Esophagus (tissue), 2 donors: ENCODE measurements at regions not wholly inside any gene's neighbourhood (a gene's known extent, or its start where the extent isn't known, plus 50 kb on each side); places are given as distances from the start of the nearest gene placed in this dataset.

Experiments
- H3K27ac ChIP-seq, 2 donors: one replicate each; pipeline ENCODE4 v1.5.1; 2013; ENCODE audit warnings: low read depth in 2 of 2, mild to moderate bottlenecking in 2 of 2, inconsistent platforms in 1 of 2, low read length in 1 of 2, moderate library complexity in 1 of 2
- H3K27me3 ChIP-seq, 2 donors: one replicate each; pipeline ENCODE4 v1.6.1; 2013; ENCODE audit warnings: low read length in 2 of 2, control low read depth in 1 of 2, mild to moderate bottlenecking in 1 of 2; ENCODE audit not compliant: insufficient read depth in 2 of 2, control insufficient read depth in 1 of 2
- H3K36me3 ChIP-seq, 2 donors: one replicate each; pipeline ENCODE4 v1.6.1; 2013; ENCODE audit warnings: low read length in 1 of 2; ENCODE audit not compliant: control insufficient read depth in 2 of 2, insufficient read depth in 2 of 2
- H3K4me1 ChIP-seq, 2 donors: one replicate each; pipeline ENCODE4 v1.6.1; 2013; ENCODE audit warnings: low read length in 1 of 2; ENCODE audit not compliant: control insufficient read depth in 2 of 2, insufficient read depth in 2 of 2
- H3K4me3 ChIP-seq, 2 donors: one replicate each; pipeline ENCODE4 v1.5.1; 2013; ENCODE audit warnings: low read length in 2 of 2, mild to moderate bottlenecking in 2 of 2, low read depth in 1 of 2, moderate library complexity in 1 of 2
- H3K9me3 ChIP-seq, 2 donors: one replicate each; pipeline ENCODE4 v1.6.1; 2013; ENCODE audit warnings: mild to moderate bottlenecking in 2 of 2, low read depth in 1 of 2, low read length in 1 of 2, moderate library complexity in 1 of 2; ENCODE audit not compliant: control insufficient read depth in 2 of 2, insufficient read depth in 1 of 2
- WGBS, 2 donors: extraction: QIAGEN DNeasy Blood & Tissue Kit; methylation state at CpG; one replicate each; pipeline ENCODE4 v1.1.7; 2013; 5-methylcytosine and 5-hydroxymethylcytosine counted together
- donor health status: healthy with polysubstance abuse.
- donor health status: Bipolar disorder and iron deficiency.

DNA sequence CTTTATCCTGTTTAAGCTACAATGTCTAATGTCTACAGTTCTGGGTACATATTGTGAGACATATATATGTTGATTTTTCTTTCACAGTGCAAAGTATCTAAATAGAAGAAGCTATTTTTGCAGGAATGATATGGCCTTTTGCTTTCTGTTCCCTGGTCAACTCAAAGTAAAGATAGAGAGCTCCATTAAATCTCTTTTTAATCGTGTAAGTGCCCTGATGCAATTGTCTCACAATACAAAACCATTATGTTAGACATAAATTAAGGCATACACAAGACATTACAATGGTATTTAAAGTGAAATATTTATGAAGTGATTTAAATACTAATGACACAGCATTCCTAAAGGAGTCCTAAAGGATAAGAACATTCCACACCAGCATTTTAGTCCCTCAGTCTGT, 1559.7 kb upstream of the AGA start:
- Histone ChIP-seq H3K4me3 (no peak overlapping the region), H3K4me1 (no peaks in the 10 kb centered on the region), H3K36me3 (no peaks in the 10 kb centered on the region), H3K27ac (no peak overlapping the region), H3K9me3 (no peaks in the 10 kb centered on the region), H3K27me3 (no peaks in the 10 kb centered on the region)
- WGBS, 2 donors = 61 to 71% methylated on average over 1 of the region's 1 CpG

DNA sequence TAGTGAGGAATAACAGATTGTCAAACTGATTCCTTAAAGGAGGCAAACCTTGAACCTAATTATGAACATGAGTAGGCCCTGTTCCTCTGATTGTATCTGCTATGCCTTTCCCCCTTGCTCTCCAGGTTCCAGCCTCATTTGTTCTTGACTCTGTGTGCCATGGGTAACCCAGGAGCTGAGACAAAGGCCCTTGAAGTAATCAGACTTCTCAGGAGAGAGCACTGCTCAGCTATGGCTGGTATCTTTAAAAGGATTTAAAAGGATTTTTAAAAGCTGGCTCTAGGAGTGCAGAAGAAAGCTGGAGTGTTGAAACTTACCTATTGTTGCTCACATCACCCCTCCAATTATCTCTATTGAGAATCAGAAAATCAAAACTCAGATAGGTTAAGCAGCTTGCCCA, 1565.5 kb upstream of the AGA start:
- H3K27me3 ChIP-seq = no peaks in the 10 kb centered on the region
- no peaks in the 10 kb centered on the region for H3K4me1 ChIP-seq
- H3K36me3 ChIP-seq = no peaks in the 10 kb centered on the region
- no peak overlapping the region for H3K27ac ChIP-seq
- no peaks in the 10 kb centered on the region for H3K9me3 ChIP-seq
- H3K4me3 ChIP-seq = no peak overlapping the region

DNA sequence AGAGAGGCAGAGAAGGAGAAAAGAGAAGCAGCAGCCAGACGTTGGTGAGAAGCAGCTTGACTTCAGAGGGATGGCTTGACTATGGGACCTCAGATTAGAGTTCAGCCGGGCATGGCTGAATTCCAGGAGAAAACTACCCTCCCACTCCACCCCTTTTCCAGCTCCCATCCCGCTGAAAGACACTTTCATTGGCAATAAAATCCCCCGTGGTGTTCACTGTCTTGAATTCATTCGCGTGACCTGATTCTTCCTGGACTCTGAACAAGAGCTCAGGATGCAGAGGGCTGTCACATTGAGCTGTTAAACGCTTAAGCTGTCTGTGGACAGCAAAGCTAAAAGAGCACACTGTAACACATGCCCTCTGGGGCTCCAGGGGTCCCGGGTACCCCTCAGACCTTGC, 1575.3 kb upstream of the AGA start:
- Histone ChIP-seq H3K9me3 (peaks cover 0 to 3% of the 10 kb centered on the region in 2 donors), H3K27me3 (no peaks in the 10 kb centered on the region), H3K27ac (no peak overlapping the region), H3K4me1 (no peaks in the 10 kb centered on the region), H3K4me3 (no peak overlapping the region), H3K36me3 (no peaks in the 10 kb centered on the region)
- 84 to 87% methylated on average over 8 of the region's 8 CpGs for WGBS, 2 donors

DNA sequence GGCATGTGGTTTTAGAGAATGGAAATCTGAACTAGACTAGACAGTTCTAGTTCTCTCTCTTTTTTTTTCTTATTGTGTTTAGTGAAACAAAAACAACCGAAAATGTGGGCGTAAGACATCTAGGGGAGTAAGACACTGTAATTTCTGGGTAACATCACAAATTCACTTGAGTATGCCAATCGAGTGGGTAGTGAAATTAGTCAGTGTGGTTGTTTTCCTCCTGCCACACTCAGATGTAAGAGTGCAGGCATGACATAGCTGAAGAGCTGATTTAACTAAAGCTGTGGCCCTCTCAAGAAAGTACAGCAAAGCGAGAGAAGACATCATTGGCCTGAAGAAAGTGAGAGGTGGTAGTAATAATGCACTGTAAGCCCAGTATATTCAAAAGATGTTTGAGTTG, 1585.3 kb upstream of the AGA start:
- WGBS, 2 donors = 76 to 83% methylated on average over 4 of the region's 4 CpGs
- no peaks in the 10 kb centered on the region for H3K4me1 ChIP-seq

DNA sequence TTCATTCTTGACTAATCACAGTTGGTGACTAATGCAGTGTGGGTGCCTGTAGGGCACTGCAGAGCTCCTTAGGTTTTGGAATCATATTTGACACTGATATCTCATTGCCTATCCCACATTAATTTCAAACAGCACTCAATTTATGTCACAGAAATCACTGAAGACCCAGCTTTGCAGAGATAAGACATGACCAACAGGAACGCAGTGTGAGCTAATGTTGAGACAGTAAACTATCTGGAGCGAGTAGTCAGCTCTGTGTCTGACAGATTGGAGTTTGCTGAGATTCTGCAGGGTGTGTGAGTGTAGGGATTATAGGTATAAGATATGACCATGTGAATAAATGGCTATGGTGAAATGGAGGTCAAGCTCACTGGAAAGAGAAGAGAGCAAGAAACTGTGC, 1586.1 kb upstream of the AGA start:
- Histone ChIP-seq H3K4me3 (no peak overlapping the region), H3K9me3 (peaks cover 0 to 4% of the 10 kb centered on the region in 2 donors), H3K4me1 (no peaks in the 10 kb centered on the region), H3K27me3 (no peaks in the 10 kb centered on the region), H3K27ac (no peak overlapping the region), H3K36me3 (no peaks in the 10 kb centered on the region)
- 57 to 65% methylated on average over 2 of the region's 2 CpGs for WGBS, 2 donors

More for the DNA sequence above, 1585.3 kb upstream of the AGA start:
- Histone ChIP-seq H3K4me3 (no peak overlapping the region), H3K9me3 (peaks cover 0 to 4% of the 10 kb centered on the region in 2 donors), H3K36me3 (no peaks in the 10 kb centered on the region), H3K27ac (no peak overlapping the region), H3K27me3 (no peaks in the 10 kb centered on the region)

DNA sequence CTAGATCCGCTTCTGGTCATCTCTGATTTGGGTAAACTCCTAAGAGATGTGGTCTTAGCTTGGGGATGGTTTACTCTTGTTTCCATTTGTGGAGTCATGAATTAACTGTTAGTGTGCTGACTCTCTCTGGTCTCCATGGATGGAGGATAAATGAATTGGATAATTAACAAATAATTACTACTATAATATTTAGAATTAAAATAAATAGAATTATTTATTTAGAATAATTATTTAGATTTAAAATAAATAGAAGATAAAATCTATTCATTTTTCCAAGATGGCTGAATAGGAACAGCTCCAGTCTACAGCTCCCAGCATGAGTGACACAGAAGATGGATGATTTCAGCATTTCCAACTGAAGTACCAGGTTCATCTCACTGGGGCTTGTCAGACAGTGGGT, 1587.4 kb upstream of the AGA start:
- H3K4me3 ChIP-seq = no peak overlapping the region
- H3K27me3 ChIP-seq = no peaks in the 10 kb centered on the region
- no peaks in the 10 kb centered on the region for H3K4me1 ChIP-seq
- no peaks in the 10 kb centered on the region for H3K36me3 ChIP-seq
- H3K9me3 ChIP-seq = peaks cover 0 to 4% of the 10 kb centered on the region in 2 donors
- 69 to 74% methylated on average over 1 of the region's 1 CpG for WGBS, 2 donors
- H3K27ac ChIP-seq = no peak overlapping the region

DNA sequence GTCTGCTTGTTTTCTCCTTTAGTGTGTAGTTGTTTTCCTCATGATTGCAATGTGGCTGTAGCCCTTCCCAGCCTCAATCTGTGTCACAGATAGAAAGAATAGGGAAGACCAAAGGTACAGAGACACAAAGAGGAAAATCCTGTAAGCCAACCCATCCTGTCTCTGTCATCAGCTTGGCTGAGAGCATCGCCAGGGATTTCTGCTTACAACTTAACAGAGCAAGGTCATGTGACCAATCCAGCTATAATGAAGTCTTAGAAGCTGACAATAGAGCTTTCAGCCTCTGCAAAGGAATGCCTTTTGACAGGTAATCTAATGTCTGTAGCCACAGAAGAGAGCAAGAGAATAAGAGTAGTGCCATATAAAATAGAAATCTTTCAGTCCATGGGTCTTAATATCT, 1598.0 kb upstream of the AGA start:
- Histone ChIP-seq H3K27ac (no peak overlapping the region), H3K4me1 (no peaks in the 10 kb centered on the region), H3K9me3 (no peaks in the 10 kb centered on the region), H3K27me3 (no peaks in the 10 kb centered on the region), H3K36me3 (no peaks in the 10 kb centered on the region), H3K4me3 (no peak overlapping the region)
- 38 to 55% methylated on average over 1 of the region's 1 CpG for WGBS, 2 donors

DNA sequence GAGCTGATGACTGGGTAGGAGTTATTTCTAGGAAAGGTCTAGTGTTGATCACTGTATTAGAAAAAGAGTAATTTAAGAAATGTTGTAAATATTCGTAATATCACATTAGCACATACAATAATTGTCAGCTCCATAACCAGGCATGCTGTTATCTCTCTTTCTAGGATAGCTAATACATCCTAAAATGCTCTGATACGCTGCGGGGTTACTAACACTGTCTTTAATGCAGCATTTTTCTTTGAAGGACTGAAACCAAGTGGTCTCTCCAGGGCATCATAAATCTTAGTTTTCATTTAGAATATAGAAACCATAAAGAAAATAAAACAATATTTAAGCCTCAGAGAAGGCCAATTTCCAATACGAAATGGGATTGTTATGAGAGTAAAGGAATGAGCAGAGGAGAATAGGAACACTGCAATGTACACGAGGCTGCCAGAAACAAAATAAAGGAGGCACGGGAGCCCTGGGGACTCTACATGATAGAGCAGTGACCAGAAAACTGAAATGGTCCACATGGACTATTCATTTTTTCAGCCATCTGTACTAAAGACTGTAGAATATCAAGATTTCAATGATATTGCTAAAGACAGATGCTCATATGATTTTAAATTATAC, 1606.7 kb upstream of the AGA start:
- 60 to 62% methylated on average over 6 of the region's 6 CpGs for WGBS, 2 donors
- Histone ChIP-seq H3K4me3 (no peak overlapping the region), H3K4me1 (no peaks in the 10 kb centered on the region), H3K27ac (no peak overlapping the region), H3K27me3 (no peaks in the 10 kb centered on the region), H3K9me3 (peaks cover 0 to 2% of the 10 kb centered on the region in 2 donors), H3K36me3 (no peaks in the 10 kb centered on the region)

DNA sequence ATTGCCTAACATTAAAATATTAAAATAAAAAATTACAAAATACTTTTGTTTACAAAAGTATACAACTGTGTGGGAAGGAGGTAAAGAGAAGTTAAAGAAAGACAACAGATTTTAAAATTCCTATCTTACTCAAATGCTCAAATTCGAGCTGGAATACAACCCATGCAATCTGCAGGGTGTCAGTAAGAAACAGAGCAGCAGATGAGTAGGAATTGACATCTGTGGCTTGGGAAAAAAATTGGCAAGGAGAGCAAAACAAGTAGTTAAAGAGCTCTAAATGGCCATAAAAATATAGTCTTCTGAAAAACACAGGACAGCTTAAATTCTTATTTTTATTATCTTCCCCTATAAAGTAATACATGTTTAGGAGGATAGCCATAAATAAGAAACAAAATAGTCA, 1609.0 kb upstream of the AGA start:
- 18 to 26% methylated on average over 1 of the region's 1 CpG for WGBS, 2 donors
- Histone ChIP-seq H3K27ac (no peak overlapping the region), H3K4me3 (no peak overlapping the region), H3K9me3 (peaks cover 0 to 2% of the 10 kb centered on the region in 2 donors), H3K4me1 (no peaks in the 10 kb centered on the region), H3K36me3 (no peaks in the 10 kb centered on the region), H3K27me3 (no peaks in the 10 kb centered on the region)

DNA sequence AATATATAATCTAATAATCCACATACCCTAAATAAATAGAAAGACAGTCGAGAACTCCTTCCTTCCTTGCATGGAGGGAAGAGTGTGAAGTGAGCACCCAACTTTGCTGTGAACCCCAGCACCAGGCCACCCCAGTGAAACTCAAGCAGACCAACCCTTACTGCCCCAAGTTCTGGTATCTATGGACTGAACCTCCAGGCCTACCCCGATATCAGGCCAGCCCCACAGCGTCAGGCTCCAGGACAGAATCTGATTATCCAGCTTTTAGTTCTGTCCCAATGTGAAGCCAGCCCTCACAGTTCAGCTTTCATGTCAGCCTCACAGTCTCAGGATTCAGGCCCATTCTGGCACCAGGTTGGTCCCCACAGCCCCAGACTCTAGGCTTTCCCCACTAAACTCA, 1617.2 kb upstream of the AGA start:
- H3K4me1 ChIP-seq = no peaks in the 10 kb centered on the region
- WGBS, 2 donors = 81 to 89% methylated on average over 3 of the region's 3 CpGs
- peaks cover 0 to 4% of the 10 kb centered on the region in 2 donors for H3K9me3 ChIP-seq
- H3K27me3 ChIP-seq = no peaks in the 10 kb centered on the region
- no peak overlapping the region for H3K4me3 ChIP-seq
- H3K36me3 ChIP-seq = no peaks in the 10 kb centered on the region
- H3K27ac ChIP-seq = no peak overlapping the region
